Suprapubic skin (tissue), 4 donors: ENCODE measurements at regions not wholly inside any gene's neighbourhood (a gene's known extent, or its start where the extent isn't known, plus 50 kb on each side); places are given as distances from the start of the nearest gene placed in this dataset.

ENCODE experiments used
- EP300 ChIP-seq: sonication (generic); formaldehyde crosslinking; IDR thresholded peaks from one replicate; pipeline ENCODE4 v1.6.1; 2017; ENCODE audit warnings: antibody characterized with exemption
- POLR2A ChIP-seq, 2 donors: fragments of 450-650 bp; IDR thresholded peaks; one replicate each; pipeline ENCODE4 v1.6.1; 2017; ENCODE audit warnings: antibody characterized with exemption in 2 of 2, mild to moderate bottlenecking in 2 of 2, moderate library complexity in 2 of 2
- POLR2AphosphoS5 ChIP-seq, 3 donors: sonication (generic); formaldehyde crosslinking; IDR thresholded peaks; one replicate each; pipeline ENCODE4 v1.6.1; 2017; ENCODE audit warnings: antibody characterized with exemption in 3 of 3
- TF ChIP-seq, protein P1 (sequence below), 2 donors: fragments of 200-600 bp in 1 of 2; fragments of 450-650 bp in 1 of 2; sonication (generic) in 1 of 2; IDR thresholded peaks; one replicate each; pipeline ENCODE4 v1.5.1; 2016 to 2019; ENCODE audit warnings: antibody characterized with exemption in 2 of 2, mild to moderate bottlenecking in 1 of 2, moderate library complexity in 1 of 2

GRCh38 chr3:159783780-159784742 is 204.6 kb upstream of the IL12A start:
- TF ChIP-seq POLR2A (IDR thresholded peaks at IDR 0.05): no peak
- TF ChIP-seq, protein P1, sequence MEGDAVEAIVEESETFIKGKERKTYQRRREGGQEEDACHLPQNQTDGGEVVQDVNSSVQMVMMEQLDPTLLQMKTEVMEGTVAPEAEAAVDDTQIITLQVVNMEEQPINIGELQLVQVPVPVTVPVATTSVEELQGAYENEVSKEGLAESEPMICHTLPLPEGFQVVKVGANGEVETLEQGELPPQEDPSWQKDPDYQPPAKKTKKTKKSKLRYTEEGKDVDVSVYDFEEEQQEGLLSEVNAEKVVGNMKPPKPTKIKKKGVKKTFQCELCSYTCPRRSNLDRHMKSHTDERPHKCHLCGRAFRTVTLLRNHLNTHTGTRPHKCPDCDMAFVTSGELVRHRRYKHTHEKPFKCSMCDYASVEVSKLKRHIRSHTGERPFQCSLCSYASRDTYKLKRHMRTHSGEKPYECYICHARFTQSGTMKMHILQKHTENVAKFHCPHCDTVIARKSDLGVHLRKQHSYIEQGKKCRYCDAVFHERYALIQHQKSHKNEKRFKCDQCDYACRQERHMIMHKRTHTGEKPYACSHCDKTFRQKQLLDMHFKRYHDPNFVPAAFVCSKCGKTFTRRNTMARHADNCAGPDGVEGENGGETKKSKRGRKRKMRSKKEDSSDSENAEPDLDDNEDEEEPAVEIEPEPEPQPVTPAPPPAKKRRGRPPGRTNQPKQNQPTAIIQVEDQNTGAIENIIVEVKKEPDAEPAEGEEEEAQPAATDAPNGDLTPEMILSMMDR (IDR thresholded peaks at IDR 0.05): no peak
- no peak for TF ChIP-seq POLR2AphosphoS5 (IDR thresholded peaks at IDR 0.05)
- TF ChIP-seq EP300: peak; percentile 62
